WTC11 (cell line): ENCODE measurements at regions not wholly inside any gene's neighbourhood (a gene's known extent, or its start where the extent isn't known, plus 50 kb on each side); places are given as distances from the start of the nearest gene placed in this dataset.

Experiments
- ATF1 ChIP-seq: sonication (generic); formaldehyde crosslinking; IDR thresholded peaks from 2 replicates; pipeline ENCODE4 v1.8.1; 2023; ENCODE audit warnings: mild to moderate bottlenecking, moderate library complexity, missing genetic modification reagents
- ELF4 ChIP-seq: sonication (generic); formaldehyde crosslinking; IDR thresholded peaks from 2 replicates; pipeline ENCODE4 v1.8.1; 2022; ENCODE audit warnings: low read depth, mild to moderate bottlenecking, moderate library complexity, missing genetic modification reagents
- ESRRA ChIP-seq: sonication (generic); formaldehyde crosslinking; IDR thresholded peaks from 2 replicates; pipeline ENCODE4 v1.8.1; 2022; ENCODE audit warnings: mild to moderate bottlenecking, missing genetic modification reagents, borderline replicate concordance
- NFE2L1 ChIP-seq: sonication (generic); formaldehyde crosslinking; IDR thresholded peaks from 2 replicates; pipeline ENCODE4 v1.8.1; 2023; ENCODE audit warnings: missing genetic modification reagents
- NR2C2 ChIP-seq: sonication (generic); formaldehyde crosslinking; IDR thresholded peaks from 2 replicates; pipeline ENCODE4 v1.8.0; 2022; ENCODE audit warnings: mild to moderate bottlenecking, missing genetic modification reagents
- NR3C1 ChIP-seq: sonication (generic); formaldehyde crosslinking; conservative IDR thresholded peaks from 2 replicates; pipeline ENCODE4 v1.8.1; 2023; ENCODE audit warnings: low read depth, mild to moderate bottlenecking, missing genetic modification reagents
- SP1 ChIP-seq: sonication (generic); formaldehyde crosslinking; conservative IDR thresholded peaks from 2 replicates; pipeline ENCODE4 v1.8.1; 2022; ENCODE audit warnings: missing genetic modification reagents
- ZNF138 ChIP-seq: sonication (generic); formaldehyde crosslinking; conservative IDR thresholded peaks from 2 replicates; pipeline ENCODE4 v1.8.1; 2022; ENCODE audit warnings: mild to moderate bottlenecking, moderate library complexity, missing genetic modification reagents
- TF ChIP-seq, protein P1 (sequence below): fragments of 200-600 bp; IDR thresholded peaks from 2 replicates; pipeline ENCODE4 v1.8.0; 2022; ENCODE audit warnings: antibody characterized with exemption
- TF ChIP-seq, protein P2 (sequence below): sonication (generic); formaldehyde crosslinking; IDR thresholded peaks from 2 replicates; pipeline ENCODE4 v1.8.1; 2023; ENCODE audit warnings: mild to moderate bottlenecking, missing genetic modification reagents, moderate library complexity
- TF ChIP-seq, protein P3 (sequence below): sonication (generic); formaldehyde crosslinking; IDR thresholded peaks from 2 replicates; pipeline ENCODE4 v1.8.0; 2023; ENCODE audit warnings: missing genetic modification reagents
- TF ChIP-seq, protein P4 (sequence below): sonication (generic); formaldehyde crosslinking; IDR thresholded peaks from 2 replicates; pipeline ENCODE4 v1.8.1; 2023; ENCODE audit warnings: mild to moderate bottlenecking, missing genetic modification reagents

DNA sequence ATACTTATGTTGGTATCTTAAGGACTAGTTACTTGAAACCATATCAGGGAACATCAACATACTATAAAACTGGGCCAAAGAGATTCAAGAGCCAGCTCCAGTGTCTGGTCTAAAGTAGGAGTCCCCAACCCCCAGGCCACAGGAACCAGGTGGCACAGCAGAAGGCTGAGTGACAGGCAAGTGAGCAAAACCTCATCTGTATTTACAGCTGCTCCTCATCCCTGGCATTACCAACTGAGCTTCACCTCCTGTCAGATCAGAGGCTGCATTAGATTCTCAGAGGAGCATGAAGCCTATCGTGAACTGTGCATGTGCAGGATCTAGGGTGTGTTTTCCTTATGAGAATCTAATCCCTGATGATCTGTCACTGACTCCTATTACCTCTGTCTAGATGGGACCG, 581.6 kb upstream of the CDH9 start:
- TF ChIP-seq ELF4 (CRISPR knock-in tag) (no peak), NR3C1 (CRISPR knock-in tag) (no peak), ZNF138 (CRISPR knock-in tag) (no peak), SP1 (CRISPR knock-in tag) (no peak), NR2C2 (no peak), NFE2L1 (CRISPR knock-in tag) (no peak), ATF1 (no peak), ESRRA (CRISPR knock-in tag) (no peak)
- TF ChIP-seq, protein P1, sequence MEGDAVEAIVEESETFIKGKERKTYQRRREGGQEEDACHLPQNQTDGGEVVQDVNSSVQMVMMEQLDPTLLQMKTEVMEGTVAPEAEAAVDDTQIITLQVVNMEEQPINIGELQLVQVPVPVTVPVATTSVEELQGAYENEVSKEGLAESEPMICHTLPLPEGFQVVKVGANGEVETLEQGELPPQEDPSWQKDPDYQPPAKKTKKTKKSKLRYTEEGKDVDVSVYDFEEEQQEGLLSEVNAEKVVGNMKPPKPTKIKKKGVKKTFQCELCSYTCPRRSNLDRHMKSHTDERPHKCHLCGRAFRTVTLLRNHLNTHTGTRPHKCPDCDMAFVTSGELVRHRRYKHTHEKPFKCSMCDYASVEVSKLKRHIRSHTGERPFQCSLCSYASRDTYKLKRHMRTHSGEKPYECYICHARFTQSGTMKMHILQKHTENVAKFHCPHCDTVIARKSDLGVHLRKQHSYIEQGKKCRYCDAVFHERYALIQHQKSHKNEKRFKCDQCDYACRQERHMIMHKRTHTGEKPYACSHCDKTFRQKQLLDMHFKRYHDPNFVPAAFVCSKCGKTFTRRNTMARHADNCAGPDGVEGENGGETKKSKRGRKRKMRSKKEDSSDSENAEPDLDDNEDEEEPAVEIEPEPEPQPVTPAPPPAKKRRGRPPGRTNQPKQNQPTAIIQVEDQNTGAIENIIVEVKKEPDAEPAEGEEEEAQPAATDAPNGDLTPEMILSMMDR, result no peak
- TF ChIP-seq, protein P2, sequence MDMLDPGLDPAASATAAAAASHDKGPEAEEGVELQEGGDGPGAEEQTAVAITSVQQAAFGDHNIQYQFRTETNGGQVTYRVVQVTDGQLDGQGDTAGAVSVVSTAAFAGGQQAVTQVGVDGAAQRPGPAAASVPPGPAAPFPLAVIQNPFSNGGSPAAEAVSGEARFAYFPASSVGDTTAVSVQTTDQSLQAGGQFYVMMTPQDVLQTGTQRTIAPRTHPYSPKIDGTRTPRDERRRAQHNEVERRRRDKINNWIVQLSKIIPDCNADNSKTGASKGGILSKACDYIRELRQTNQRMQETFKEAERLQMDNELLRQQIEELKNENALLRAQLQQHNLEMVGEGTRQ (CRISPR knock-in tag), result no peak
- TF ChIP-seq, protein P3, sequence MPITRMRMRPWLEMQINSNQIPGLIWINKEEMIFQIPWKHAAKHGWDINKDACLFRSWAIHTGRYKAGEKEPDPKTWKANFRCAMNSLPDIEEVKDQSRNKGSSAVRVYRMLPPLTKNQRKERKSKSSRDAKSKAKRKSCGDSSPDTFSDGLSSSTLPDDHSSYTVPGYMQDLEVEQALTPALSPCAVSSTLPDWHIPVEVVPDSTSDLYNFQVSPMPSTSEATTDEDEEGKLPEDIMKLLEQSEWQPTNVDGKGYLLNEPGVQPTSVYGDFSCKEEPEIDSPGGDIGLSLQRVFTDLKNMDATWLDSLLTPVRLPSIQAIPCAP (CRISPR knock-in tag), result no peak
- TF ChIP-seq, protein P4, sequence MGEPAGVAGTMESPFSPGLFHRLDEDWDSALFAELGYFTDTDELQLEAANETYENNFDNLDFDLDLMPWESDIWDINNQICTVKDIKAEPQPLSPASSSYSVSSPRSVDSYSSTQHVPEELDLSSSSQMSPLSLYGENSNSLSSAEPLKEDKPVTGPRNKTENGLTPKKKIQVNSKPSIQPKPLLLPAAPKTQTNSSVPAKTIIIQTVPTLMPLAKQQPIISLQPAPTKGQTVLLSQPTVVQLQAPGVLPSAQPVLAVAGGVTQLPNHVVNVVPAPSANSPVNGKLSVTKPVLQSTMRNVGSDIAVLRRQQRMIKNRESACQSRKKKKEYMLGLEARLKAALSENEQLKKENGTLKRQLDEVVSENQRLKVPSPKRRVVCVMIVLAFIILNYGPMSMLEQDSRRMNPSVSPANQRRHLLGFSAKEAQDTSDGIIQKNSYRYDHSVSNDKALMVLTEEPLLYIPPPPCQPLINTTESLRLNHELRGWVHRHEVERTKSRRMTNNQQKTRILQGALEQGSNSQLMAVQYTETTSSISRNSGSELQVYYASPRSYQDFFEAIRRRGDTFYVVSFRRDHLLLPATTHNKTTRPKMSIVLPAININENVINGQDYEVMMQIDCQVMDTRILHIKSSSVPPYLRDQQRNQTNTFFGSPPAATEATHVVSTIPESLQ, result no peak
